K562 (cell line): ENCODE measurements at regions not wholly inside any gene's neighbourhood (a gene's known extent, or its start where the extent isn't known, plus 50 kb on each side); places are given as distances from the start of the nearest gene placed in this dataset.

Source experiments
- ATF6 ChIP-seq: sonication (generic); formaldehyde crosslinking; IDR thresholded peaks from 2 replicates; pipeline ENCODE4 v1.4.0; 2020; ENCODE audit warnings: mild to moderate bottlenecking, missing genetic modification reagents
- CBX3 ChIP-seq, 2 experiments: IDR thresholded peaks; 1 replicate in 1 of 2; 2 replicates in 1 of 2; pipeline ENCODE4 v1.6.1; 2012; ENCODE audit warnings: inconsistent platforms in 2 of 2, low read length in 2 of 2, borderline replicate concordance in 1 of 2, control low read depth in 1 of 2
- CUX1 ChIP-seq: fragments of 200-800 bp; sonication (Bioruptor generic); IDR thresholded peaks from 2 replicates; pipeline ENCODE4 v1.6.1; 2016; ENCODE audit warnings: missing genetic modification characterization, missing compliant biosample characterization
- LCOR ChIP-seq: sonication (generic); formaldehyde crosslinking; IDR thresholded peaks from 2 replicates; pipeline ENCODE4 v1.8.0; 2022; ENCODE audit warnings: mild to moderate bottlenecking, missing genetic modification reagents
- NCOR1 ChIP-seq: fragments of 450-650 bp; IDR thresholded peaks from 2 replicates; pipeline ENCODE4 v1.6.1; 2016; ENCODE audit warnings: mild to moderate bottlenecking, moderate library complexity
- PHF21A ChIP-seq: fragments of 450-650 bp; IDR thresholded peaks from 2 replicates; pipeline ENCODE4 v1.6.1; 2017; ENCODE audit warnings: low read depth, borderline replicate concordance
- SMAD1 ChIP-seq: fragments of 150-350 bp; IDR thresholded peaks from 2 replicates; pipeline ENCODE4 v1.6.1; 2014; ENCODE audit warnings: low read length, low read depth; ENCODE audit not compliant: partially characterized antibody
- THAP12 ChIP-seq: fragments of 250-450 bp; sonication (Bioruptor Pico); IDR thresholded peaks from 2 replicates; pipeline ENCODE4 v1.9.0; 2021; ENCODE audit warnings: mild to moderate bottlenecking, inconsistent platforms
- ZNF239 ChIP-seq: fragments of 250-450 bp; sonication (Bioruptor Pico); IDR thresholded peaks from 2 replicates; pipeline ENCODE4 v1.4.0; 2020; ENCODE audit warnings: mild to moderate bottlenecking
- ZNF280B ChIP-seq: fragments of 250-450 bp; sonication (Bioruptor Pico); IDR thresholded peaks from 2 replicates; pipeline ENCODE4 v1.5.1; 2021; ENCODE audit warnings: mild to moderate bottlenecking
- ZNF609 ChIP-seq: sonication (generic); formaldehyde crosslinking; IDR thresholded peaks from 2 replicates; pipeline ENCODE4 v1.8.1; 2023; ENCODE audit warnings: missing genetic modification reagents, mild to moderate bottlenecking, borderline replicate concordance

- TF ChIP-seq ZNF609 (CRISPR knock-in tag) (no peak), ATF6 (CRISPR knock-in tag) (no peak), SMAD1 (peak; percentile 26), CUX1 (no peak), NCOR1 (peak; percentile 74), ZNF280B (no peak), THAP12 (CRISPR knock-in tag) (peak; percentile 89), PHF21A (peak; percentile 77; the same call in 1 of the 2 replicates), ZNF239 (CRISPR knock-in tag) (no peak), LCOR (0 out of 2 replicates have a peak, but pooled peaks have one; percentile 48), CBX3 (IDR thresholded peaks at IDR 0.05; ENCODE audit: borderline replicate concordance in 1 of 2, low read length in 2 of 2) (peak in 1 of 2 experiments; percentile 76; a peak in 1 of 3 replicates)
These were observed 75.2 kb upstream of the KSR1 start (continued) for GRCh38 chr17:27381007-27381501.
